HG03442 (cell line): ENCODE measurements at regions not wholly inside any gene's neighbourhood (a gene's known extent, or its start where the extent isn't known, plus 50 kb on each side); places are given as distances from the start of the nearest gene placed in this dataset.
"Not testable (repeated sequence)": the region's sequence is repeated elsewhere in the genome, so short reads cannot be mapped to it uniquely, and the experiment has no call there.

Source experiments
- ATAC-seq: cut with Tn5 transposase; IDR thresholded peaks from one replicate; pipeline ENCODE4 v1.9.1; 2021; ENCODE audit warnings: mild to moderate bottlenecking, moderate library complexity; ENCODE audit not compliant: unreplicated experiment

GRCh38 chr4:126604268-126604867 lies 1028.4 kb upstream of the INTU start:
- ATAC-seq = peak; percentile 63

- no peak for ATAC-seq
Observed at GRCh38 chr4:126610933-126611332, 1021.8 kb upstream of the INTU start.

GRCh38 chr4:126611900-126612299 lies 1020.9 kb upstream of the INTU start:
- ATAC-seq = no peak

GRCh38 chr4:126614356-126614855 lies 1018.4 kb upstream of the INTU start:
- no peak for ATAC-seq

- ATAC-seq = no peak
Observed at GRCh38 chr4:126616795-126617194, 1016.0 kb upstream of the INTU start.

- ATAC-seq = no peak
Observed at GRCh38 chr4:126627255-126627654, 1005.5 kb upstream of the INTU start.

GRCh38 chr4:126628933-126629332 lies 1003.8 kb upstream of the INTU start:
- no peak for ATAC-seq

- ATAC-seq = no peak
Observed at GRCh38 chr4:126630230-126630629, 1002.5 kb upstream of the INTU start.

- ATAC-seq = no peak
Observed at GRCh38 chr4:126633306-126633705, 999.5 kb upstream of the INTU start.

GRCh38 chr4:126637706-126638105 lies 995.1 kb upstream of the INTU start:
- no peak for ATAC-seq

GRCh38 chr4:126647320-126647719 lies 985.4 kb upstream of the INTU start:
- ATAC-seq = no peak

- ATAC-seq = no peak
Observed at GRCh38 chr4:126647756-126648397, 984.9 kb upstream of the INTU start.

- no peak for ATAC-seq
Observed at GRCh38 chr4:126658411-126658810, 974.3 kb upstream of the INTU start.

GRCh38 chr4:126661194-126661593 lies 971.6 kb upstream of the INTU start:
- no peak for ATAC-seq

GRCh38 chr4:126664839-126665238 lies 967.9 kb upstream of the INTU start:
- ATAC-seq = no peak

GRCh38 chr4:126670038-126670437 lies 962.7 kb upstream of the INTU start:
- ATAC-seq = not testable (repeated sequence)

GRCh38 chr4:126678618-126679017 lies 954.1 kb upstream of the INTU start:
- no peak for ATAC-seq

GRCh38 chr4:126679303-126679702 lies 953.5 kb upstream of the INTU start:
- no peak for ATAC-seq

GRCh38 chr4:126682250-126682649 lies 950.5 kb upstream of the INTU start:
- ATAC-seq = no peak

GRCh38 chr4:126686491-126686890 lies 946.3 kb upstream of the INTU start:
- ATAC-seq = no peak

GRCh38 chr4:126687655-126688358 lies 945.0 kb upstream of the INTU start:
- ATAC-seq = no peak

GRCh38 chr4:126691797-126692196 lies 941.0 kb upstream of the INTU start:
- ATAC-seq = no peak
